ENCODE measurements at regions not wholly inside any gene's neighbourhood (a gene's known extent, or its start where the extent isn't known, plus 50 kb on each side); places are given as distances from the start of the nearest gene placed in this dataset.
"Not testable (repeated sequence)": the region's sequence is repeated elsewhere in the genome, so short reads cannot be mapped to it uniquely, and the experiment has no call there.

GRCh38 chr4:82301390-82301789, 72.4 kb downstream of the HNRNPD start:
- not testable (repeated sequence) for H3K27ac ChIP-seq

- no peak for TF ChIP-seq ZFX (IDR thresholded peaks at IDR 0.05; ENCODE audit: borderline replicate concordance)
- TF ChIP-seq, protein P1, sequence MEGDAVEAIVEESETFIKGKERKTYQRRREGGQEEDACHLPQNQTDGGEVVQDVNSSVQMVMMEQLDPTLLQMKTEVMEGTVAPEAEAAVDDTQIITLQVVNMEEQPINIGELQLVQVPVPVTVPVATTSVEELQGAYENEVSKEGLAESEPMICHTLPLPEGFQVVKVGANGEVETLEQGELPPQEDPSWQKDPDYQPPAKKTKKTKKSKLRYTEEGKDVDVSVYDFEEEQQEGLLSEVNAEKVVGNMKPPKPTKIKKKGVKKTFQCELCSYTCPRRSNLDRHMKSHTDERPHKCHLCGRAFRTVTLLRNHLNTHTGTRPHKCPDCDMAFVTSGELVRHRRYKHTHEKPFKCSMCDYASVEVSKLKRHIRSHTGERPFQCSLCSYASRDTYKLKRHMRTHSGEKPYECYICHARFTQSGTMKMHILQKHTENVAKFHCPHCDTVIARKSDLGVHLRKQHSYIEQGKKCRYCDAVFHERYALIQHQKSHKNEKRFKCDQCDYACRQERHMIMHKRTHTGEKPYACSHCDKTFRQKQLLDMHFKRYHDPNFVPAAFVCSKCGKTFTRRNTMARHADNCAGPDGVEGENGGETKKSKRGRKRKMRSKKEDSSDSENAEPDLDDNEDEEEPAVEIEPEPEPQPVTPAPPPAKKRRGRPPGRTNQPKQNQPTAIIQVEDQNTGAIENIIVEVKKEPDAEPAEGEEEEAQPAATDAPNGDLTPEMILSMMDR (IDR thresholded peaks at IDR 0.05), result no peak
- no peak overlapping the region for H3K27ac ChIP-seq
Measured at GRCh38 chr4:82293304-82293703, 80.5 kb downstream of the HNRNPD start.

DNA sequence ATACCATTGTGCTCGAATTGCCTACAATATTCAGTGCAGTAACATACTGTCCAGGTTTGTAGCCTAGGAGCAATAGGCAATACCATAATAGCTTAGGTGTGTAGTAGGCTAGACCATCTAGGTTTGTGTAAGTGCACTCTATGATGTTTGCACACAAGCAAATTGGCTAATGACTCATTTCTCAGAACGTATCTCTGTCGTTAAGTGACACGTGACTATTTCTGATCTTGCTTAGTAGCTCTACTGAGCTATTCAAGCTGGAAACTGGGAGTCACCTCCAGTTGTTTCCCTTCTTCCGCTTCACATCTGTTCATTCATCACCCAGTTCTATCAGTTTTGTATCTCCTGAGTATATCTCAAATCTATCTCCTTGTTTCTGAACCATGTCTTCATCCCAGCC, 86.1 kb downstream of the HNRNPD start:
- TF ChIP-seq ZFX (IDR thresholded peaks at IDR 0.05; ENCODE audit: borderline replicate concordance), result no peak
- TF ChIP-seq, protein P1 (IDR thresholded peaks at IDR 0.05), result no peak
- no peak overlapping the region for H3K27ac ChIP-seq

- TF ChIP-seq, protein P1 (IDR thresholded peaks at IDR 0.05), result peak; percentile 99
- TF ChIP-seq ZFX (IDR thresholded peaks at IDR 0.05; ENCODE audit: borderline replicate concordance), result no peak
- H3K27ac ChIP-seq, result peak overlapping the region; percentile 23
Measured at GRCh38 chr4:82284858-82285805, 88.7 kb downstream of the HNRNPD start.

DNA sequence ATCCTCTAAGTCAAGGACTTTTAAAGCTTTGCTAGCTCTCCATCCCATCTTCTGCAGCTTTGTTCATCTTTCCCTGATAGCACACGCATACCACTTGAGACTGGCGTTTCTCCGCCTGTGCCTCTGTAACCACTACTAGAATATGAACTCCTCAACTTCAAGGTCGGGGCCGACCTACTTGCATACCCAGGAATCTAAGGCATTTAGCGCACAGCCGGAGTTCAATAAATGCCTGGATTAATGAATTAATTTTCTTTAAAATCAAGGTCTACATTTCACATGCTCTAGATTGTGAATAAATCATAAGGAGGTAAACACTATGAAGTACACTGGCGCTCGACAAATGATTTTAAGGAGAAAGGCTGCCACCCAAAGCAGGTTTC, 89.3 kb downstream of the HNRNPD start:
- no peak overlapping the region for H3K27ac ChIP-seq
- TF ChIP-seq, protein P1 (IDR thresholded peaks at IDR 0.05), result no peak
- no peak for TF ChIP-seq ZFX (IDR thresholded peaks at IDR 0.05; ENCODE audit: borderline replicate concordance)

DNA sequence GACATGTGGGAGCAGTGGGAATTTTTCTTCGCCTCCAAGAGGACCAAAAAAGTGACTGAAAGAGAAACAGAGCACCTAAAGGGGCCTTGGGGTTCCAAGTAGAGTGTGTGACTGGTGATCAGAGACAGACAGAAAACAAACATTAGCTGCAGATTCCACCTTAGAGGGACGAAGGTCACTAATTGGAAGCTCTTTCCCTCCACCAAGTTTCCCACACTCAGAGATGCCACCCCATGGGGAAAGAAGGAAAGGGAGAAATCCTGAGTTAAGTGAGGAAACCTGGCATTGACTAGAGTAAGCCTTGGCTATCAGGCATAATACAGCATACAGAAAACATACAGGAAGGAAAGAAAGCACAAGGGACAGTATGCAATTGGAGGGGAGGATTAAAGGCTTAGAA, 90.9 kb downstream of the HNRNPD start:
- TF ChIP-seq, protein P1 (IDR thresholded peaks at IDR 0.05), result no peak
- no peak for TF ChIP-seq ZFX (IDR thresholded peaks at IDR 0.05; ENCODE audit: borderline replicate concordance)
- H3K27ac ChIP-seq, result no peak overlapping the region

DNA sequence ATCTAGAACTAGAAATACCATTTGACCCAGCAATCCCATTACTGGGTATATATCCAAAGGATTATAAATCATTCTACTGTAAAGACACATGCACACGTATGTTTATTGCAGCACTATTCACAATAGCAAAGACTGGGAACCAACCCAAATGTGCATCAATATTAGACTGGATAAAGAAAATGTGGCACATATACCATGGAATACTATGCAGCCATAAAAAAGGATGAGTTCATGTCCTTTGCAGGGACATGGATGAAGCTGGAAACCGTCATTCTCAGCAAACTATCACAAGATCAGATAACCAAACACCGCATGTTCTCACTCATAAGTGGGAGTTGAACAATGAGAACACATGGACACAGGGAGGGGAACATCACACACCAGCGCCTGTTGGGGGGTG, 94.2 kb downstream of the HNRNPD start:
- not testable (repeated sequence) for H3K27ac ChIP-seq

DNA sequence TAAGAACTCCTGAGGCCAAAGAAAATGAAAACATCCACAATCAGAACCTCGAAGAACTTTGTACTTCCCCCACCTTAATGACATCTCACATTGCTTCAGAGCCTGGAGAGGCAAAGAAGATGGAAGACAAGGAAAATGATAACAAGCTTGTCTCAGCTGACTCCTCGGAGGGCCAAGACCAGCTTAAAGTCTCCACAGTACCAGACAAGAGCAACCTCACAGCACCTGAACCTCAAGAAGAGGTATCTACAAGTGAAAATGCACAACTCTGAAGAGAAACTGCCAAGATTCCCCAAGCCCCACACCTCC, 97.5 kb downstream of the HNRNPD start:
- TF ChIP-seq, protein P1 (IDR thresholded peaks at IDR 0.05), result no peak
- no peak for TF ChIP-seq ZFX (IDR thresholded peaks at IDR 0.05; ENCODE audit: borderline replicate concordance)
- no peak overlapping the region for H3K27ac ChIP-seq

Measured in 22Rv1 (cell line).